ENCODE measurements at regions not wholly inside any gene's neighbourhood (a gene's known extent, or its start where the extent isn't known, plus 50 kb on each side); places are given as distances from the start of the nearest gene placed in this dataset.
"Not testable (repeated sequence)": the region's sequence is repeated elsewhere in the genome, so short reads cannot be mapped to it uniquely, and the experiment has no call there.

- TF ChIP-seq, protein P1, sequence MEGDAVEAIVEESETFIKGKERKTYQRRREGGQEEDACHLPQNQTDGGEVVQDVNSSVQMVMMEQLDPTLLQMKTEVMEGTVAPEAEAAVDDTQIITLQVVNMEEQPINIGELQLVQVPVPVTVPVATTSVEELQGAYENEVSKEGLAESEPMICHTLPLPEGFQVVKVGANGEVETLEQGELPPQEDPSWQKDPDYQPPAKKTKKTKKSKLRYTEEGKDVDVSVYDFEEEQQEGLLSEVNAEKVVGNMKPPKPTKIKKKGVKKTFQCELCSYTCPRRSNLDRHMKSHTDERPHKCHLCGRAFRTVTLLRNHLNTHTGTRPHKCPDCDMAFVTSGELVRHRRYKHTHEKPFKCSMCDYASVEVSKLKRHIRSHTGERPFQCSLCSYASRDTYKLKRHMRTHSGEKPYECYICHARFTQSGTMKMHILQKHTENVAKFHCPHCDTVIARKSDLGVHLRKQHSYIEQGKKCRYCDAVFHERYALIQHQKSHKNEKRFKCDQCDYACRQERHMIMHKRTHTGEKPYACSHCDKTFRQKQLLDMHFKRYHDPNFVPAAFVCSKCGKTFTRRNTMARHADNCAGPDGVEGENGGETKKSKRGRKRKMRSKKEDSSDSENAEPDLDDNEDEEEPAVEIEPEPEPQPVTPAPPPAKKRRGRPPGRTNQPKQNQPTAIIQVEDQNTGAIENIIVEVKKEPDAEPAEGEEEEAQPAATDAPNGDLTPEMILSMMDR (IDR thresholded peaks at IDR 0.05; ENCODE audit: low read depth, low read length): no peak
- H3K4me3 ChIP-seq (replicated peaks in 1 of 2; ENCODE audit: low read depth in 2 of 2, low read length in 2 of 2): no peak overlapping the region
- DNase-seq (ENCODE audit: low read depth in 2 of 2): peak in 1 of 2 donors; percentile 5
Measured at GRCh38 chrX:87901060-87901459, 383.5 kb downstream of the KLHL4 start.

GRCh38 chrX:87914726-87915125 is 397.1 kb downstream of the KLHL4 start:
- no peak overlapping the region for H3K4me3 ChIP-seq (replicated peaks in 1 of 2; ENCODE audit: low read depth in 2 of 2, low read length in 2 of 2)
- no peak for DNase-seq (ENCODE audit: low read depth in 2 of 2)
- TF ChIP-seq, protein P1 (IDR thresholded peaks at IDR 0.05; ENCODE audit: low read depth, low read length): no peak

GRCh38 chrX:87924619-87925018 is 407.0 kb downstream of the KLHL4 start:
- no peak overlapping the region for H3K4me3 ChIP-seq (replicated peaks in 1 of 2; ENCODE audit: low read depth in 2 of 2, low read length in 2 of 2)
- TF ChIP-seq, protein P1 (IDR thresholded peaks at IDR 0.05; ENCODE audit: low read depth, low read length): no peak
- DNase-seq (ENCODE audit: low read depth in 2 of 2): no peak

DNA sequence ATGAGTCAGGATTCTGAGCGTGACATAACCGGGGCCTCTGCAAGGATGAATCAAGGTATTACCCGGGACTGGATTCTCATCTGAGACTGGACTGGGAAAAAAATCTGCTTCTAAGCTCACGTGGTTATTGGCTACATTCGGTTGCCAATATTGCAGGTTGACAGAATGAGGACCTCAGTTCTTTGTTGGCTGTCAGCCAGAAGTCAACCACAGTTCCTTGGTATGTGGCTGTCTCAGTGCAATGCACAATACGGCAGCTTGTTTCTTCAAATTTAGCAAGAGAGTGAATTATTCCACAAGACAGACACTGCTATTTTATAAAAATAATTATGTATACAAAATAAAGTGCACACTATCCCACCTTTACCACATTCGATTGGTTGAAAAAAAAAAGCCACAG is 424.2 kb downstream of the KLHL4 start:
- H3K4me3 ChIP-seq (replicated peaks in 1 of 2; ENCODE audit: low read depth in 2 of 2, low read length in 2 of 2): no peak overlapping the region
- peak in 1 of 2 donors; percentile 1 for DNase-seq (ENCODE audit: low read depth in 2 of 2)
- TF ChIP-seq, protein P1 (IDR thresholded peaks at IDR 0.05; ENCODE audit: low read depth, low read length): no peak

- DNase-seq (ENCODE audit: low read depth in 2 of 2): no peak
- TF ChIP-seq, protein P1 (IDR thresholded peaks at IDR 0.05; ENCODE audit: low read depth, low read length): no peak
Measured at GRCh38 chrX:87961471-87961870, 443.9 kb downstream of the KLHL4 start.

DNA sequence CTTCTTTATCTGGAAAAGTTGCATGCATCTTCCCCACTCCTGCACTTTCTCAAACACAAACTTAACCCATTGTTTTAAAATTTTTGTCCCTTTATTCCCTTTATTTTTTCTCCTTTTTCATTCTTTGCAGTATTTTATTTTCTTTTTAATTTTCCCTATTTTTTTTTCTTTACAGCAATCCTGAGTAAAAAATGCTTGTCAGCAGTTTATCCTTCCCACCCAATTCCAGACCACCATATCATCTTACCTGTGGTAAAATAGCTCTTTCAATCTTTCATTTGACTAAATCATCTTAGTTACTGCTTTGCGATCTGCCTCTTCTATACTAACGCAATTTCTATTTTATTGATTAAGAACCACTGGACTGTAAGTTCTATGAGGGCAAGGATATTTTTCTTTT is 450.5 kb downstream of the KLHL4 start:
- TF ChIP-seq, protein P1 (IDR thresholded peaks at IDR 0.05; ENCODE audit: low read depth, low read length): no peak
- no peak overlapping the region for H3K4me3 ChIP-seq (replicated peaks in 1 of 2; ENCODE audit: low read depth in 2 of 2, low read length in 2 of 2)
- no peak for DNase-seq (ENCODE audit: low read depth in 2 of 2)

More at GRCh38 chrX:87961471-87961870, 443.9 kb downstream of the KLHL4 start:
- H3K4me3 ChIP-seq (replicated peaks in 1 of 2; ENCODE audit: low read depth in 2 of 2, low read length in 2 of 2): no peak overlapping the region

- H3K4me3 ChIP-seq (replicated peaks in 1 of 2; ENCODE audit: low read depth in 2 of 2, low read length in 2 of 2); DNase-seq (ENCODE audit: low read depth in 2 of 2): not testable (repeated sequence)
Measured at GRCh38 chrX:87972121-87972520, 454.5 kb downstream of the KLHL4 start.
